HCT116 (cell line): ENCODE measurements at regions not wholly inside any gene's neighbourhood (a gene's known extent, or its start where the extent isn't known, plus 50 kb on each side); places are given as distances from the start of the nearest gene placed in this dataset.

Experiments used
- ATAC-seq: fragments of 200-7000 bp; cut with Tn5 transposase; 2 replicates; pipeline ENCODE4 v1.9.1; 2020; ENCODE audit warnings: mild to moderate bottlenecking, moderate library complexity
- BruUV-seq: library from RNA; stranded (reverse); fragments of 400-500 nt; replicated peaks from 2 replicates; lab custom pipeline; 2021; lab: Mats Ljungman, UMichigan
- CTCF ChIA-PET: fragments of 300-600 bp; sonication (Branson Sonifier 250); formaldehyde crosslinking; loops from one replicate; lab custom pipeline; 2021; ENCODE audit warnings: antibody characterized with exemption; lab: Charles Lee
- POLR2A ChIA-PET: fragments of 300-600, 350-600 bp; sonication (Branson Sonifier 250); formaldehyde crosslinking; loops from one replicate; lab custom pipeline; 2021; ENCODE audit warnings: antibody characterized with exemption; lab: Charles Lee
- RAD21 ChIA-PET, 2 experiments: fragments of 300-600 bp; sonication (Branson Sonifier 250); formaldehyde crosslinking; loops; one replicate each; lab custom pipeline; 2023; ENCODE audit warnings: low total read pairs in 2 of 2; ENCODE audit not compliant: uncharacterized antibody in 2 of 2, unreplicated experiment in 2 of 2, low non-redundant PET in 1 of 2; lab: Charles Lee
- DNase-seq: peaks from one replicate; pipeline ENCODE4 v3.0.0-alpha.2; 2010; ENCODE audit warnings: low read depth, low spot score
- H2AFZ ChIP-seq: fragments of 200-600 bp; shearing (Covaris generic), sonication (generic); 2 replicates; pipeline ENCODE4 v1.6.1; 2017; ENCODE audit warnings: low read depth, mixed run types, mixed read lengths, antibody characterized with exemption, low read length; ENCODE audit not compliant: poor library complexity, severe bottlenecking
- H3K27ac ChIP-seq: 2 replicates; pipeline ENCODE4 v1.5.1; 2012; ENCODE audit warnings: low read depth, low read length
- H3K27me3 ChIP-seq: fragments of 200-600 bp; sonication (generic); 2 replicates; pipeline ENCODE4 v1.6.1; 2016; ENCODE audit warnings: mixed run types, low read length, mixed read lengths; ENCODE audit not compliant: insufficient read depth
- H3K36me3 ChIP-seq, 2 experiments: fragments of 200-500 bp in 1 of 2; fragments of 200-600 bp in 1 of 2; sonication (Bioruptor generic) in 1 of 2; sonication (generic) in 1 of 2; 2 replicates each; pipeline versions ENCODE4 v1.5.1 to v1.6.1; 2014 to 2016; ENCODE audit warnings: low read length in 2 of 2, inconsistent platforms in 1 of 2, mixed read lengths in 1 of 2, mixed run types in 1 of 2; ENCODE audit not compliant: insufficient read depth in 2 of 2, control insufficient read depth in 1 of 2
- H3K4me1 ChIP-seq, 2 experiments: fragments of 200-600 bp in 1 of 2; sonication (generic) in 1 of 2; 2 replicates each; pipeline versions ENCODE4 v1.5.1 to v1.6.1; 2012 to 2017; ENCODE audit warnings: low read length in 2 of 2, inconsistent platforms in 1 of 2, mild to moderate bottlenecking in 1 of 2, mixed read lengths in 1 of 2, mixed run types in 1 of 2, moderate library complexity in 1 of 2; ENCODE audit not compliant: insufficient read depth in 2 of 2, control insufficient read depth in 1 of 2
- H3K4me2 ChIP-seq: fragments of 200-600 bp; sonication (generic); 2 replicates; pipeline ENCODE4 v1.6.1; 2017; ENCODE audit warnings: mixed run types, low read length, mixed read lengths
- H3K4me3 ChIP-seq, 2 experiments: fragments of 200-600 bp in 1 of 2; sonication (generic) in 1 of 2; replicated peaks in 1 of 2; 2 replicates each; pipeline ENCODE4 v1.5.1; 2011 to 2016; ENCODE audit warnings: low read length in 2 of 2, control low read depth in 1 of 2, low read depth in 1 of 2, mild to moderate bottlenecking in 1 of 2, mixed read lengths in 1 of 2, mixed run types in 1 of 2
- H3K79me2 ChIP-seq: fragments of 200-600 bp; sonication (generic); 2 replicates; pipeline ENCODE4 v1.6.1; 2017; ENCODE audit warnings: mild to moderate bottlenecking, mixed run types, low read length, moderate library complexity, mixed read lengths; ENCODE audit not compliant: insufficient read depth
- H3K9ac ChIP-seq: fragments of 200-600 bp; sonication (generic); 2 replicates; pipeline ENCODE4 v1.6.1; 2016; ENCODE audit warnings: low read length, mixed read lengths
- H3K9me2 ChIP-seq: fragments of 200-600 bp; sonication (generic), shearing (Covaris generic); 2 replicates; pipeline ENCODE4 v1.6.1; 2017; ENCODE audit warnings: mixed run types, mild to moderate bottlenecking, moderate library complexity; ENCODE audit not compliant: insufficient read depth
- H3K9me3 ChIP-seq, 2 experiments: fragments of 200-500 bp in 1 of 2; fragments of 200-600 bp in 1 of 2; sonication (Bioruptor generic) in 1 of 2; sonication (generic) in 1 of 2; 2 replicates each; pipeline ENCODE4 v1.6.1; 2014 to 2017; ENCODE audit warnings: low read length in 2 of 2, mixed read lengths in 2 of 2, inconsistent platforms in 1 of 2, low read depth in 1 of 2, mild to moderate bottlenecking in 1 of 2, mixed run types in 1 of 2, moderate library complexity in 1 of 2; ENCODE audit not compliant: control insufficient read depth in 1 of 2, insufficient read depth in 1 of 2
- H4K20me1 ChIP-seq: fragments of 200-600 bp; sonication (generic), shearing (Covaris generic); 2 replicates; pipeline ENCODE4 v1.6.1; 2017; ENCODE audit warnings: mixed run types, mild to moderate bottlenecking, moderate library complexity; ENCODE audit not compliant: insufficient read depth
- ATF3 ChIP-seq: IDR thresholded peaks from 2 replicates; pipeline ENCODE4 v1.6.1; 2012
- CBX3 ChIP-seq: IDR thresholded peaks from 2 replicates; pipeline ENCODE4 v1.6.1; 2012; ENCODE audit warnings: low read depth
- CEBPB ChIP-seq: IDR thresholded peaks from 2 replicates; pipeline ENCODE4 v1.6.1; 2012; ENCODE audit warnings: low read depth
- EZH2 ChIP-seq: fragments of 200-600 bp; sonication (generic); IDR thresholded peaks from 2 replicates; pipeline ENCODE4 v1.6.1; 2017; ENCODE audit warnings: antibody characterized with exemption, mixed run types
- MAX ChIP-seq: IDR thresholded peaks from 2 replicates; pipeline ENCODE4 v1.6.1; 2012
- POLR2AphosphoS5 ChIP-seq: IDR thresholded peaks from 2 replicates; pipeline ENCODE4 v1.6.1; 2011; ENCODE audit warnings: mild to moderate bottlenecking, low read depth, low read length, moderate library complexity
- RAD21 ChIP-seq: IDR thresholded peaks from 2 replicates; pipeline ENCODE4 v1.6.1; 2012; ENCODE audit warnings: low read depth, mild to moderate bottlenecking
- REST ChIP-seq: IDR thresholded peaks from 2 replicates; pipeline ENCODE4 v1.6.1; 2012; ENCODE audit warnings: low read depth
- SIN3A ChIP-seq: IDR thresholded peaks from 2 replicates; pipeline ENCODE4 v1.6.1; 2012; ENCODE audit warnings: low read depth
- SP1 ChIP-seq: IDR thresholded peaks from 2 replicates; pipeline ENCODE4 v1.6.1; 2012; ENCODE audit warnings: low read depth
- YY1 ChIP-seq: IDR thresholded peaks from 2 replicates; pipeline ENCODE4 v1.6.1; 2011; ENCODE audit warnings: low read length, low read depth, moderate library complexity, mild to moderate bottlenecking; ENCODE audit not compliant: insufficient replicate concordance; ENCODE audit errors: extremely low read depth
- intact Hi-C: fragments of 100-400 bp; cut with micrococcal nuclease; formaldehyde crosslinking; loops from 2 replicates; pipeline ENCODE4 v1.10.0; 2022

- TF ChIP-seq POLR2AphosphoS5 = no peak
- TF ChIP-seq EZH2 = no peak
- TF ChIP-seq ATF3 = no peak
- H3K36me3 ChIP-seq = no peaks in the 10 kb centered on the region
- H3K4me1 ChIP-seq = 0 out of 4 replicates have a peak, but pooled peaks cover 0 to 5% of the 10 kb centered on the region in 2 experiments
- POLR2A ChIA-PET = no interaction called here
- H2AFZ ChIP-seq = no peak overlapping the region
- no peaks in the 10 kb centered on the region for H3K9me2 ChIP-seq
- no peaks in the 10 kb centered on the region for H4K20me1 ChIP-seq
- no peaks in the 10 kb centered on the region for H3K79me2 ChIP-seq
- no TSS peak for BruUV-seq
- H3K27me3 ChIP-seq = no peaks in the 10 kb centered on the region
- H3K4me2 ChIP-seq = no peak overlapping the region
- H3K4me3 ChIP-seq = no peak overlapping the region
- H3K27ac ChIP-seq = no peak overlapping the region
- RAD21 ChIA-PET = no interaction called here
- CTCF ChIA-PET = interaction anchor here (0.7 kb wide), 1 partner anchor 429 kb away, joined by 3 read pairs; no protein-coding TSS in a partner anchor
- H3K9me3 ChIP-seq = no peaks in the 10 kb centered on the region
- intact Hi-C loops = no loop called here
- DNase-seq (no peak), ATAC-seq (no peak; the same call in 1 of the 2 replicates)
- no peak overlapping the region for H3K9ac ChIP-seq
Measured at GRCh38 chr5:127186657-127187056, 103.9 kb upstream of the MEGF10 start.

GRCh38 chr5:127187706-127188105 lies 102.9 kb upstream of the MEGF10 start:
- H3K36me3 ChIP-seq = no peaks in the 10 kb centered on the region
- ChIA-PET POLR2A (no interaction called here), CTCF (no interaction called here), RAD21 (no interaction called here)
- H2AFZ ChIP-seq = no peak overlapping the region
- no peak overlapping the region for H3K4me3 ChIP-seq
- no peak overlapping the region for H3K9ac ChIP-seq
- no peak for DNase-seq
- no peaks in the 10 kb centered on the region for H3K27me3 ChIP-seq
- 0 out of 4 replicates have a peak, but pooled peaks cover 0 to 5% of the 10 kb centered on the region in 2 experiments for H3K4me1 ChIP-seq
- no peak for ATAC-seq
- H4K20me1 ChIP-seq = no peaks in the 10 kb centered on the region
- intact Hi-C loops = no loop called here
- no peaks in the 10 kb centered on the region for H3K9me3 ChIP-seq
- H3K79me2 ChIP-seq = no peaks in the 10 kb centered on the region
- H3K4me2 ChIP-seq = no peak overlapping the region
- BruUV-seq = no TSS peak
- no peaks in the 10 kb centered on the region for H3K9me2 ChIP-seq
- TF ChIP-seq REST (no peak), SP1 (no peak), MAX (no peak), RAD21 (no peak), CEBPB (no peak), CBX3 (no peak), POLR2AphosphoS5 (no peak), SIN3A (no peak), EZH2 (no peak), YY1 (no peak)
- TF ChIP-seq, all 23 proteins: peak for 0
- H3K27ac ChIP-seq = no peak overlapping the region
